ENCODE measurements at regions not wholly inside any gene's neighbourhood (a gene's known extent, or its start where the extent isn't known, plus 50 kb on each side); places are given as distances from the start of the nearest gene placed in this dataset.

DNA sequence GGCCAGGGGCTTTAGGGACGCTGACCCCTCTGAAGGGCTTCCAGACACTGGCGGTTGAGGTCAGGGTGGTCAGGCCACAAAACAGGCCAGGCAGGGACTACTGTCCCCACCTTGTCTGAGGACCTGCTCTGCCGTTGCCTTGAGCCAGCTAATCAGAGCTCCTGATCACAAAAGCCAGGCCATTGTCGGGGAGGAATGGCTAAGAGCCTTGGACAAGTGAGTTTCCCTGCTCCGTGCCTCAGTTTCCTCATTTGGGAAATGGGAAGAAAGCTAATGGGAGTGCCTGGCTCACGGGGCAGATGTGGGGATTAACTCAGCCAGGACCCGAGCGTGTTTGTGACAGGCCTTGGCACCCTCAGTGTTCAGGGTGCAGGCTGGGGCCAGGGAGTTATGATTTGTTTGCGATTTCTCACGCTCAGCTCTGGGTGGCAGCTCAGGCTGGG, 246.5 kb upstream of the CIBAR2 start:
- TF ChIP-seq SMC3 (conservative IDR thresholded peaks at IDR 0.05; ENCODE audit: poor library complexity) = no peak
- TF ChIP-seq TAF1 (IDR thresholded peaks at IDR 0.05; ENCODE audit: low read depth) = no peak
- TF ChIP-seq, protein P1, sequence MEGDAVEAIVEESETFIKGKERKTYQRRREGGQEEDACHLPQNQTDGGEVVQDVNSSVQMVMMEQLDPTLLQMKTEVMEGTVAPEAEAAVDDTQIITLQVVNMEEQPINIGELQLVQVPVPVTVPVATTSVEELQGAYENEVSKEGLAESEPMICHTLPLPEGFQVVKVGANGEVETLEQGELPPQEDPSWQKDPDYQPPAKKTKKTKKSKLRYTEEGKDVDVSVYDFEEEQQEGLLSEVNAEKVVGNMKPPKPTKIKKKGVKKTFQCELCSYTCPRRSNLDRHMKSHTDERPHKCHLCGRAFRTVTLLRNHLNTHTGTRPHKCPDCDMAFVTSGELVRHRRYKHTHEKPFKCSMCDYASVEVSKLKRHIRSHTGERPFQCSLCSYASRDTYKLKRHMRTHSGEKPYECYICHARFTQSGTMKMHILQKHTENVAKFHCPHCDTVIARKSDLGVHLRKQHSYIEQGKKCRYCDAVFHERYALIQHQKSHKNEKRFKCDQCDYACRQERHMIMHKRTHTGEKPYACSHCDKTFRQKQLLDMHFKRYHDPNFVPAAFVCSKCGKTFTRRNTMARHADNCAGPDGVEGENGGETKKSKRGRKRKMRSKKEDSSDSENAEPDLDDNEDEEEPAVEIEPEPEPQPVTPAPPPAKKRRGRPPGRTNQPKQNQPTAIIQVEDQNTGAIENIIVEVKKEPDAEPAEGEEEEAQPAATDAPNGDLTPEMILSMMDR (IDR thresholded peaks at IDR 0.05; ENCODE audit: poor library complexity, severe bottlenecking) = no peak
- TF ChIP-seq MXI1 (conservative IDR thresholded peaks at IDR 0.05; ENCODE audit: poor library complexity, severe bottlenecking) = no peak
- TF ChIP-seq EZH2 (IDR thresholded peaks at IDR 0.05; ENCODE audit: borderline replicate concordance, insufficient read depth, low read length, poor library complexity, severe bottlenecking) = no peak
- TF ChIP-seq RAD21 (conservative IDR thresholded peaks at IDR 0.05) = no peak
- no peak for TF ChIP-seq EP300 (conservative IDR thresholded peaks at IDR 0.05; ENCODE audit: poor library complexity, severe bottlenecking)
